ENCODE measurements at regions not wholly inside any gene's neighbourhood (a gene's known extent, or its start where the extent isn't known, plus 50 kb on each side); places are given as distances from the start of the nearest gene placed in this dataset.

- TF ChIP-seq RFX5 (IDR thresholded peaks at IDR 0.05; ENCODE audit: borderline replicate concordance, low read depth, low read length) (no peak), TBP (IDR thresholded peaks at IDR 0.05; ENCODE audit: low read depth, low read length) (no peak), YY1 (IDR thresholded peaks at IDR 0.05; ENCODE audit: low read depth, low read length) (peak; percentile 75)
- TF ChIP-seq, protein P1, sequence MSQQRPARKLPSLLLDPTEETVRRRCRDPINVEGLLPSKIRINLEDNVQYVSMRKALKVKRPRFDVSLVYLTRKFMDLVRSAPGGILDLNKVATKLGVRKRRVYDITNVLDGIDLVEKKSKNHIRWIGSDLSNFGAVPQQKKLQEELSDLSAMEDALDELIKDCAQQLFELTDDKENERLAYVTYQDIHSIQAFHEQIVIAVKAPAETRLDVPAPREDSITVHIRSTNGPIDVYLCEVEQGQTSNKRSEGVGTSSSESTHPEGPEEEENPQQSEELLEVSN (IDR thresholded peaks at IDR 0.05) = no peak
Measured at GRCh38 chr4:184936071-184936470, 82.2 kb upstream of the HELT start.

Measured in H1 (cell line).